Fibroblast of pulmonary artery (primary cell): ENCODE measurements at regions not wholly inside any gene's neighbourhood (a gene's known extent, or its start where the extent isn't known, plus 50 kb on each side); places are given as distances from the start of the nearest gene placed in this dataset.

Experiments used
- DNase-seq: peaks from one replicate; pipeline ENCODE4 v3.0.0-alpha.2; 2010; ENCODE audit warnings: low read depth
- H3K4me3 ChIP-seq: replicated peaks from 2 replicates; pipeline ENCODE4 v1.5.1; 2011; ENCODE audit warnings: low read depth, mild to moderate bottlenecking, control low read depth, low read length, moderate library complexity
- TF ChIP-seq, protein P1 (sequence below): IDR thresholded peaks from 2 replicates; pipeline ENCODE4 v1.5.1; 2011; ENCODE audit warnings: mild to moderate bottlenecking, control low read depth, low read length, inconsistent platforms; ENCODE audit errors: missing control alignments

DNA sequence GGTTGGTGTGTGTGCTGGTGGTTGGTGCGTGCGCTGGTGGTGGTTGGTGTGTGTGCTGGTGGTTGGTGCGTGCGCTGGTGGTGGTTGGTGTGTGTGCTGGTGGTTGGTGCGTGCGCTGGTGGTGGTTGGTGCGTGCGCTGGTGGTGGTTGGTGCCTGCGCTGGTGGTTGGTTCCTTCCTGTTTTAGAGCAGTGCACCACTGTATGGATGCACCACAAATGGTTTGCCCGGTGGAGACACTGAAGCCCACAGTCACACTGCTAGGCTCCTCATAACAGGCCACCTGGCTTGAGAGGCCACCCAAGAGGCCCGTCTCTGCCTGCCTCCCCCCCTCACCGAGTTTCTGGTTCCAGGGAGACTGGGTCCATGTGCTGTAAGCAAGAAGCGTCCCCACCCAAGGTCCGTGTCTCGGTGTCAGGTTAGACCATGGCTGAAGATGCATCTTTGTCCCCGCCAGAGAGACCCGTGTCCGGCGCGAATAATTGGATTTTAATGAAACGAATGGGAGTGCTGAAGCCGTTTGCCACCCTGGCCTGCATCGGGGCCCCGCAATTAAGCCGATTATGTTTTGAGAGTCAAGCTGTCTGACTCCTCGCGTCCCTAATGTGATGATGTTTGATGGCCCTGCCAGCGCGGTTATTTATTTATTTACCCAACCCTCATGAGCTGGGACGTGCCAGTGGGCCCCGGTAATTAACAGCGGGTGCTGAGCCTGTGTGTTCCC lies 161.3 kb upstream of the GSE1 start:
- DNase-seq = no peak
- no peak overlapping the region for H3K4me3 ChIP-seq
- TF ChIP-seq, protein P1, sequence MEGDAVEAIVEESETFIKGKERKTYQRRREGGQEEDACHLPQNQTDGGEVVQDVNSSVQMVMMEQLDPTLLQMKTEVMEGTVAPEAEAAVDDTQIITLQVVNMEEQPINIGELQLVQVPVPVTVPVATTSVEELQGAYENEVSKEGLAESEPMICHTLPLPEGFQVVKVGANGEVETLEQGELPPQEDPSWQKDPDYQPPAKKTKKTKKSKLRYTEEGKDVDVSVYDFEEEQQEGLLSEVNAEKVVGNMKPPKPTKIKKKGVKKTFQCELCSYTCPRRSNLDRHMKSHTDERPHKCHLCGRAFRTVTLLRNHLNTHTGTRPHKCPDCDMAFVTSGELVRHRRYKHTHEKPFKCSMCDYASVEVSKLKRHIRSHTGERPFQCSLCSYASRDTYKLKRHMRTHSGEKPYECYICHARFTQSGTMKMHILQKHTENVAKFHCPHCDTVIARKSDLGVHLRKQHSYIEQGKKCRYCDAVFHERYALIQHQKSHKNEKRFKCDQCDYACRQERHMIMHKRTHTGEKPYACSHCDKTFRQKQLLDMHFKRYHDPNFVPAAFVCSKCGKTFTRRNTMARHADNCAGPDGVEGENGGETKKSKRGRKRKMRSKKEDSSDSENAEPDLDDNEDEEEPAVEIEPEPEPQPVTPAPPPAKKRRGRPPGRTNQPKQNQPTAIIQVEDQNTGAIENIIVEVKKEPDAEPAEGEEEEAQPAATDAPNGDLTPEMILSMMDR = no peak

GRCh38 chr16:85452364-85453193 lies 160.5 kb upstream of the GSE1 start:
- no peak for DNase-seq
- TF ChIP-seq, protein P1 = no peak
- H3K4me3 ChIP-seq = no peak overlapping the region

- TF ChIP-seq, protein P1 = no peak
- no peak for DNase-seq
- H3K4me3 ChIP-seq = no peak overlapping the region
Observed at GRCh38 chr16:85453194-85453678, 159.9 kb upstream of the GSE1 start.

DNA sequence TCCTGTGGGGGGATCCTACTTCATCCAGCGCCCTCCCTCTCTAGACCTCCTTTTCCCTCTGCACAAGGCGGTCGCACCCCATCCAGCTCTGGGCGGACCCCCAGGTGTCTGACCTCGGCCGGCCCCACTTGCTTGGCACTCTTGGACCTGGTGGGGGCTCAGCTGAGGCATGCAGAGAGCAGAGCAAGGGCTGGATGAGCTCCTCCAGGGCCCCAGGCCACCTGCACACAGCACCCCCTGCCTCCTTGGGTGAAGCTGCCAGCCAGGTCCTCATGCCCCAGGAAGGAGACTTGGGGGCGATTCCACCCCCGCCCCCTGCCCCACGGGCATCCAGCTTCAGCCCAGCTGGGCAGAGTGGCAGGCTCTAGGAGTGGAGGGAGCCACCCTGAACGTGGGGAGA lies 159.4 kb upstream of the GSE1 start:
- DNase-seq = no peak
- TF ChIP-seq, protein P1 = no peak
- H3K4me3 ChIP-seq = no peak overlapping the region

GRCh38 chr16:85454171-85454872 lies 158.8 kb upstream of the GSE1 start:
- H3K4me3 ChIP-seq = no peak overlapping the region
- TF ChIP-seq, protein P1 = no peak
- DNase-seq = no peak

DNA sequence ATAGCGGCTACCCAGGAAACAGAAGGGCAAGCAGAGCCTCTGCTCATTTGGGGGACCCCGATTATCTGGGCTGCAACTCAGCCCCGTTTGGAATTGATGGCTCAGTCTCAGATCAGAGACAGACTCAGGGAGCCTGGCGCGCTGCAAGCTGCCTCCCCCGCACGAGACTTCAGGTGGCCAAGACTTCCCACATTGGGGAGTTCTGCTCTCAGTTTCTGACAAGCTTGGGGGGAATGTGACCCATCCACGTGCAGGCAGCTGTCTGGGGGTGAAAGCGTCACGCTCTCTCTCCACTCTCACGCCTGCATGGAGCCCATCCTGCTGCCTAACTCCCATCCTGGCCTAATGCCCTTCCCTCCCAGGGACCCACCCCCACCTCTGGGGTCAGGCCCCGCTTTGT lies 157.6 kb upstream of the GSE1 start:
- TF ChIP-seq, protein P1 = no peak
- no peak for DNase-seq
- H3K4me3 ChIP-seq = no peak overlapping the region
